HFFc6 (cell line): ENCODE measurements at regions not wholly inside any gene's neighbourhood (a gene's known extent, or its start where the extent isn't known, plus 50 kb on each side); places are given as distances from the start of the nearest gene placed in this dataset.

Experiments used
- DNase-seq: peaks from one replicate; pipeline ENCODE4 v3.0.0-alpha.2; 2018
- H3K27ac Mint-ChIP-seq: 2 replicates; pipeline ENCODE4 v1.8.0; 2020; ENCODE audit warnings: mild to moderate bottlenecking, mixed read lengths
- H3K27me3 Mint-ChIP-seq: 2 replicates; pipeline ENCODE4 v1.8.0; 2021; ENCODE audit warnings: mild to moderate bottlenecking, moderate library complexity, mixed read lengths; ENCODE audit not compliant: insufficient read depth
- H3K36me3 Mint-ChIP-seq: 2 replicates; pipeline ENCODE4 v1.8.0; 2021; ENCODE audit warnings: low read depth, mixed read lengths
- H3K4me1 Mint-ChIP-seq: 2 replicates; pipeline ENCODE4 v1.8.0; 2020; ENCODE audit warnings: low read depth, mixed read lengths
- H3K4me3 Mint-ChIP-seq: 2 replicates; pipeline ENCODE4 v1.8.0; 2020; ENCODE audit warnings: mild to moderate bottlenecking, moderate library complexity, mixed read lengths
- H3K9me3 Mint-ChIP-seq: 2 replicates; pipeline ENCODE4 v1.8.0; 2020; ENCODE audit warnings: mild to moderate bottlenecking, mixed read lengths
- CTCF ChIP-seq: fragments of 200-600 bp; sonication (generic); IDR thresholded peaks from 2 replicates; pipeline ENCODE4 v1.5.0; 2021; ENCODE audit warnings: antibody characterized with exemption, mild to moderate bottlenecking

GRCh38 chr7:111676167-111676566 lies 113.9 kb upstream of the IMMP2L start:
- H3K27me3 Mint-ChIP-seq, result peaks cover 16% of the 10 kb centered on the region

DNA sequence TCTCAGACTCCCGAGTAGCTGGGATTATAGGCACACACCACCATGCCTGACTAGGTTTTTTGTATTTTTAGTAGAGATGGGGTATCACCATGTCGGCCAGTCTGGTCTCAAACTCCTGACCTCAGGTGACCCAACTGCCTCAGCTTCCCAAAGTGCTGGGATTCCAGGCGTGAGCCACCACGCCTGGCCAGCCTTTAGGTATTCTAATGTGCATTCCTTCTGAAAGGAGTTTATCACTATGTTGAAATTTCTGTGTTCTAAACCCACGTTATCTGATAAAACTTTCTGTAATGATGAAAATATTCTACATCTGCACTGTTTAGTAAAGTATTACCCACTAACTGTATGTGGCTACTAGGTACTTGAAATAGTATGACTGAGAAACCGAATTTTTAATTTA lies 110.6 kb upstream of the IMMP2L start:
- H3K27ac Mint-ChIP-seq, result no peak overlapping the region
- no peak for TF ChIP-seq CTCF
- DNase-seq, result no peak
- peaks cover 16% of the 10 kb centered on the region for H3K27me3 Mint-ChIP-seq
- H3K9me3 Mint-ChIP-seq, result no peaks in the 10 kb centered on the region
- no peaks in the 10 kb centered on the region for H3K36me3 Mint-ChIP-seq
- H3K4me1 Mint-ChIP-seq, result peaks cover 2% of the 10 kb centered on the region
- no peak overlapping the region for H3K4me3 Mint-ChIP-seq

More at GRCh38 chr7:111676167-111676566, 113.9 kb upstream of the IMMP2L start:
- Mint-ChIP-seq H3K27ac (no peak overlapping the region), H3K4me3 (no peak overlapping the region), H3K9me3 (no peaks in the 10 kb centered on the region), H3K36me3 (no peaks in the 10 kb centered on the region), H3K4me1 (peaks cover 25% of the 10 kb centered on the region)
- DNase-seq, result no peak
- TF ChIP-seq CTCF, result no peak

DNA sequence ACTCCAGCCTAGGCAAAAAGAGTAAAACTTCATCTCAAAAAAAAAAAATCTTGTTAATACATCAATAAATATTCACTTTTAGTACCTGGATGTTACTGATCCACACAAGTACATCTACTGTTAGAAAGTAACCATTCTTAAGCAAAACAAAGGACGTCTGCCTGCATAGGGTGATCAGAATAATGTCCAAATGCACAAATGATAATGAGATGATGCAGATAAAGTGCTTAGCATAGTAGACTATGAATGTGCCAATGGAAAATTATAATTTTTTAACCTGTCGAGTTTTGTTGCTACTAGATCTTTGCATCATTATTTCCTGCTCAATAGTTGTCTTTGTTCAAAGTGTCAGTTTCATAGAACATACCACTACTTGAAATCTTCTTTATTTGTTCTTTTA lies 109.6 kb upstream of the IMMP2L start:
- Mint-ChIP-seq H3K4me1 (no peaks in the 10 kb centered on the region), H3K4me3 (no peak overlapping the region), H3K27me3 (peaks cover 16% of the 10 kb centered on the region), H3K36me3 (no peaks in the 10 kb centered on the region), H3K9me3 (no peaks in the 10 kb centered on the region), H3K27ac (no peak overlapping the region)
- no peak for TF ChIP-seq CTCF
- DNase-seq, result no peak

- no peaks in the 10 kb centered on the region for H3K36me3 Mint-ChIP-seq
- no peaks in the 10 kb centered on the region for H3K4me1 Mint-ChIP-seq
- no peak for TF ChIP-seq CTCF
- peaks cover 16% of the 10 kb centered on the region for H3K27me3 Mint-ChIP-seq
- no peak overlapping the region for H3K4me3 Mint-ChIP-seq
- no peak for DNase-seq
- H3K27ac Mint-ChIP-seq, result no peak overlapping the region
- no peaks in the 10 kb centered on the region for H3K9me3 Mint-ChIP-seq
Observed at GRCh38 chr7:111668711-111669110, 106.4 kb upstream of the IMMP2L start.

DNA sequence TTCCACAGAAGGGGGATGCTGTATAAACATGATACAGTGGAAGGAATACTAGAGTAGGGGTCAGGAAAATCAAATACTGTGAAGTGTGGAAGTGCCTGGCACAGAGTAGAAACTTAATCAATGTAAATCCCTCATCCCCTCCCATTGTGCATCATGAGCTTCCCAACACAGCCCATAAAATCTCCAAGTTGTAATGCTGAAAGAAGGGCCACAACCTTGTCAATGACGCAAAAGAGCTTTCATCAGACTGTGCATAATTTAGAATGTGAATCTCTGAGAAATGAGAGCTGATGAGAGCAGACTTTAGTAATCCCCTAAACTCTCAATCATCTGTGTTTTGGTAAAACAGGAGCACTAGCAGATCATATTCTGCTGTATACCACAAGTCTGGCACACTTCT lies 105.2 kb upstream of the IMMP2L start:
- Mint-ChIP-seq H3K4me3 (no peak overlapping the region), H3K36me3 (no peaks in the 10 kb centered on the region), H3K27ac (no peak overlapping the region), H3K27me3 (peaks cover 7% of the 10 kb centered on the region), H3K4me1 (no peaks in the 10 kb centered on the region), H3K9me3 (no peaks in the 10 kb centered on the region)
- DNase-seq, result no peak
- TF ChIP-seq CTCF, result no peak

GRCh38 chr7:111666260-111666659 lies 104.0 kb upstream of the IMMP2L start:
- H3K9me3 Mint-ChIP-seq, result no peaks in the 10 kb centered on the region
- peaks cover 7% of the 10 kb centered on the region for H3K27me3 Mint-ChIP-seq
- H3K27ac Mint-ChIP-seq, result no peak overlapping the region
- H3K4me1 Mint-ChIP-seq, result no peaks in the 10 kb centered on the region; the same call in 1 of the 2 replicates
- DNase-seq, result no peak
- no peak for TF ChIP-seq CTCF
- no peaks in the 10 kb centered on the region for H3K36me3 Mint-ChIP-seq
- H3K4me3 Mint-ChIP-seq, result no peak overlapping the region
